ENCODE measurements at regions not wholly inside any gene's neighbourhood (a gene's known extent, or its start where the extent isn't known, plus 50 kb on each side); places are given as distances from the start of the nearest gene placed in this dataset.

- no peak for DNase-seq
These were observed 264.8 kb downstream of the TXNL1 start for GRCh38 chr18:56373601-56374000.

GRCh38 chr18:56368066-56368465 lies 270.3 kb downstream of the TXNL1 start:
- no peak for DNase-seq

- DNase-seq, result no peak
These were observed 279.6 kb downstream of the TXNL1 start for GRCh38 chr18:56358608-56359280.

DNA sequence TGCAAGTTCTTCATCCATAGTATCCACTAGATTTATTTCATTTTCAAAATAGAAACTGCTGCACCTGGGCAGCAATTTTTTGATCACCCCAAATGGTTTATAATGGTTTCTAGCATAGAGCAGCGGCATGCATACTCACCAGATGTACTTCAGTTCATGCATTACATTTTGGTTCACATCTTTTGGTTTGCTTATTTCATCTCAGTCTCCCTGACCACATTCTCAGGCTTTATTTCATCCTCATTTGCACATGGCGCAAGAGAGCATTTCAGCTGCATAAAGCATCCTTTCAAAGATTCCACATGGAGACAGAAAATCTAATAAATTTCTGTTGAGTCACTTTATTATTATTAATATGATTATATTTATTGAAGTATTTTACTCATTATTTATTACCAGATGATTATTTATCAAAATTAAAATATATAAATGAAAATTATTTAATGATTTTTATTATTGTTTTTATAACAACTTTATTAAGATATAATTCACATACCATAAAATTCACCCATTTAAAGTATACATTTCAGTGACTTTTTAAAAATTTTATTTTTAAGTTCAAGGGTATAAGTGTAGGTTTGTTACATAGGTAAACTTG lies 284.6 kb downstream of the TXNL1 start:
- no peak for DNase-seq

DNA sequence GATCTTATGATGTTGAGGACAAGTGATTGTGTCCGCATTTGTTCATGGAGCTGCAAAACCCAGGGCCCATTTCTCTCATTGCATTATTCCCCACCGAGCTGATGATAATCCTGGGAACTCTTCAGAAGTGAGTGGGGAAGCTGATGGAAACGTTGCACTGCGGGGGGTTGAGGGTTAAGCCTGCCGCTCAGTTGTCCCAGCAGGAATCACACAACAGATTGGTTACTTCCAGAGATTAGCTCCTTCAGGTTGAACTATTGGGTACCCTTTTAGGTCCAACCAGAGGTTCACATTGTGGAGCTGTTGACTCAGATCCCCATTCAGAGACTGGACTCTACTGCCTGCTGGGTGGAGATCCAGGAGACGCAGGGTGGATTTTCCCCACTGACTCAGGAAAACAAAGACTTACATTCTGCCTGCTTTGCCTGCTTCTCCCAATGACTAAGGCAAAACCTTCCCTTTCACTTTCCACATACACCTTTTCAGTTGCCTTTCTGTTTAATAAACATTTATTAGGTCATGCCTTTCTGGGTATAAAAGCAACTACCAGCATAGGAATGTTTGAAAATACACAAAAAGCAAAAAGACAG lies 286.4 kb downstream of the TXNL1 start:
- DNase-seq, result no peak

DNA sequence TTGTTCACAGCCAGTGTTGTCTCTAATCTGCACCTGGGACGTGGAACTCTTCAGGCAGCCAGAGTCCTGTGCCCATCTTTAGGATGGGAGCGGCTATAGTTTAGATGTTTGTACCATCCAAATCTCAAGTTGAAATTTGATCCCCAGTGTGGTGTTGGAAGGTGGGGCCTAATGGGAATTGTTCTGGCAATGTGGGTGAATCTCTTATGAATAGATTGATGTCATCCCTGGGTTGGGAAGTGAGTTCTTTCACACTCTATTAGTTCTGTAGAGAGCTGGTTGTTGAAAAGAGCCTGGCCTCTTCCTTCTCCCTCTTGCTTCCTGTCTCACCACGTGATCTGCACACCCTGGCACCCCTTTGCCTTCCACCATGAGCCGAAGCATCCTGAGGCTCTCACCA lies 300.9 kb downstream of the TXNL1 start:
- DNase-seq, result no peak

GRCh38 chr18:56333839-56334238 lies 304.6 kb downstream of the TXNL1 start:
- DNase-seq, result no peak

DNA sequence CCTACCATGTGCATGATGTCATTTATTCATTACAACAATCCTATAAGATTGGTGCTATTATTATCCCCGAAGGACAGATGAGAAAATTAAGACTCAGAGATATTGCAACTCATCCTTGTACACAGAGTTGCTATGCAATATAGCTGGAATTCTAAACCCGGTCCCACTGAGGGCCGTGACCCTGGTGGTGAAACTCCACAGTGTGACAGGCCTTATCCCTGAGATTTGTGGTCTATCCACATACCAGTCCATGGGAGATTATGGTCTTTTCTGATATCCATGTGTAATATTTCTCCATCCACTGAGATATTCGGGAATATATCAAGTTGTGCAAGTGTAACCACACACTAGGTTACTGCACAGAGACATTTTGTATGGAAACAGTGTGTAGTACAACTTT lies 305.2 kb downstream of the TXNL1 start:
- DNase-seq, result no peak

DNA sequence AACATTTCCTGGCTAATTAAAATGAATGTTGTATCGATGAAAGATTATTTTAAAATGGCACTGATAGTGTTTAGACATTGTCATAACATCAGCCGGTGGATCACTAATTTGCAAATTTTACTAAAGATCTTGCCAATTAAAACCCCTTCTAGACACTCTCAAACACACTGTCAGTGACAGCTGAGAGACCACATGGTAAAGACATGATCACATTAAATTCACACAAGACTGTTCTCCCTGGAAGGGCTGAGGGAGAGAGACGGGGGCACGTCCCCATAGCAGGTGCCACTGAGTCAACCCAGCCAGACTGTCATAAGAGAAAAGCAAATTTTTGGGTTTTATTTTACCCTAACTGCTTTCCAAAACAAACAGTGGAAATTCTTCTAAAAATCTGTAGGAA lies 306.0 kb downstream of the TXNL1 start:
- no peak for DNase-seq

DNA sequence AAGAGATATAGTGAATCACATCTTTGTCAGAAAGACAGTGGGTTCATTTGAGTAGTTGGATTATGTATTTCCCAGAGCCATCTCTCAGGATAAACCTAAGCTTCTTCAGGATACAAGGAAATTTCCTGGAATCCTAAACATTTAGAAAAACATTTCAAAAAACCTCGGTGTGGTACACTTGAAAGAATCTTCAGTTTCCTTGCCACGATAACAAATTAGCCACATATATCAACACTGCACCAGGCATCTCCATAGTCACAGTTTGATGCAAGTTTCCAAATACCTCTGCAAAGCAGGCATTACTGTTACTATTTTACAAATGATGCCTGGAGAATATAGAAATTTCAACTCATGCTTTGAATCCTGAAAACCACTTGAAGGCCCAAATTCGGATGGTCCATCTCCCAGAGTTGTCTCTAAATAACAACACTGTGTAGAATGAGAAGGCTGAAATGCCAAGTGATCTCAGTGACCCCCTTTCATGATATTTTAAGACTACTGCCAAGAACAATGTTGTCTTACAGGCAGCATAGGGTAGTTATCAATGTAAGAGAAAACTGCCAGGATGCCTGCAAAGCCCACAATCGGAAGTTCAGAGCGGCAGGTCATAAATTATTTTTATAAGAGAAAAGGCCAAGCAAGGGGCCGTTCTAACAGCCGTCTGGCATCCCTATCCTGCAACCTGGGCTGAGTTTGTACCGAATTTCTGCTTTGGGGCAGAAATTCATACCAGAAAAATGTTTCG lies 307.9 kb downstream of the TXNL1 start:
- no peak for DNase-seq

DNA sequence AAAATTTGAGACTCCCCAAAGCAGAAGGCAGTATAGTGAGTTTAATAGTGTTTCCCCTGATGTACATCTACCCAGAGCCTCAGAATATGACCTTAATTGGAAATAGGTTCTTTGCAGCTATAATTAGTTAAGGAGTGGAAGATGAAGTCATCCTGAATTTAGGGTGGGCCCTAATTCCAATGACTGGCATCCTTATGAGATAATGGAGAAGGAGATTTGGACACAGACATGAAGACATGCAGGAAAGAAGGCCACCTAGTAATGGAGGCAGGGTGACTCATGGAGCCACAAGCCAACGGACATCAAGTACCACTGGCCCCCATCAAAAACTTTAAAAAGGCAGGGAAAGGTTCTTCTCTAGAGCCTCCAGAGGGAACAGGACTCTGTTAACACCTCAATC lies 308.9 kb downstream of the TXNL1 start:
- no peak for DNase-seq

DNA sequence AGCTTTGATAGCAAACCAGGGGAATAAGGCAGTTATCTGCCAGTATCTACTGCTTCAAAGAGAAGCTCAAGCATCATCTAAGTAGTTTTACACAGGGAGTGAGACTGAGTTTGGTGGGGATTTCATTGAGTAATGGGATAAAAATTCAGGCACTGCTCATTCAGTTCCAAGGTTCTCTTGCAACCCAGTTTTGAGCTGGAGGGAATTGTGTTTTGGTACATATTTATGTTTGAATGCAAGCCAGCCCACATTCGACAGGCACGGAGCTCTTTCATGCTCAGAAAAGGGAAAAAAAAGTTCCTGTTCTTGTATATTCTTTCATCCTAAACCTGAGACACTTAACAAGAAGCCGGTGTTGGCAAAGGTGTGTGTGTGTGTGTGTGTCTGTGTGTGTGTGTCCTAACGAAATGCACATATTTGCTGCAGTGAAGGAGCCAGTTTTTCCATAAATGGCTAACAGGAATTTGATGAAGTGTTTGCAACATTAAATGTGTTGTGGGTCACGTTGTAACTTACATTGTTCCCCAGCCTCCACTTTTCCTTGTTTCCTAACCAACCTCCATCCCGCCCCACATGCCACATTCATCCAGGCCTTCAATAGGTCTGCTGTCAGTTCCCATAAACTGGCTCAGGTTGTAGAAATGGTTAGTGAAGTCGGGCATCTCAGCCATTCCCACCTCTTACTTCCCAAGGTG lies 311.1 kb downstream of the TXNL1 start:
- no peak for DNase-seq

DNA sequence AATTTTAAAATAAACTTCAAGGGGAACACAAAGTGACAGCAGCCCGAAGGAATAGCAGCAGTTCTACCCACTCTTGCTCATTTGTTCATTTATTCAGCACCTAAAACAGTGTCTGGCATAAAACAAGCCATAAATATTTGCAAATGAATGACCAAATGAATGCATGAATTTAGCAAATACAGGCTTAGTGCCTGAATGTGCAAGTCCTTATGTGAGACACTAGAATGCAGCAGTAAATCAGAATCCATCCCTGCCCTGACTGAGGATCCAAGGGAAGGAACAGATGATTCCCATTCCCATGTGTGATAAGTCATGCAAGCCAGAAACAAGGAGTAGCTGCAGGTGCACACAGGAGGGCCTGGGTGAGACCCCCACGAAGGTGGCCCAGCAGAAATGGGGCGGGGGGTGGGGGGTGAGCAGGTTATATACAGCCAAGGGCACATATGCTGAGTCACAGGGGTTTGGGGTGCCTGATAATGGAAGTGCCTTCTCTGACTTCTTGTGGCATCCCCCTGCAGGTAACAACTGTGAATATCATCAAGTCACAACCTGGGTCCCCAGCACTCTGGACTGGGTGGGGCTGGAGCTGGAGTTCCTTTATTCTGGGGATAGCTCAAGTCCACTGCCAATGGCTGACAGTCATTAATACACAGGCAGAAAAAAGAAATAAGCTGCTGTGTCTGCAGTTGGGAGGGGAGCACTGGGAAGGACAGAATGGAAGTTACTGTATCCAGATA lies 311.9 kb downstream of the TXNL1 start:
- DNase-seq, result no peak

- no peak for DNase-seq
These were observed 314.7 kb downstream of the TXNL1 start for GRCh38 chr18:56323673-56324072.

DNA sequence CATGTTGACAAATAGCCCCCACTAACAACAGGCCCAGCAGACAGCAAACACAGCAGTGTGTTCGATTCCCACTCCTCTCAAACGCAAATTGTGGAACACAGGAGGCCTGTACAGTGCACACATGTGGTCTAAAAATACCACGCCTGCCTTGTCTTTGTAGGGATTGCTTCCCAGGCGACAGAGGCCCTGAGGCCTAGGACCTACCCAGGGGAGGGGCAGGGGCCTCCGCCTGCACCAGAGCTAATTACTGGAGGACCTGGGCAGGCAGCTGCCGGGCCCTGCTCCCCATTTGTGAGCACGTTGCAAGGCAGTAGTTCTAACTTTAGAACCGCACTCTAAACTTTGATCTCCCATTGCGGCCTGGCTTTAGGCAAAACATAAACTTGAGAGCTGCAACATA lies 316.0 kb downstream of the TXNL1 start:
- no peak for DNase-seq

DNA sequence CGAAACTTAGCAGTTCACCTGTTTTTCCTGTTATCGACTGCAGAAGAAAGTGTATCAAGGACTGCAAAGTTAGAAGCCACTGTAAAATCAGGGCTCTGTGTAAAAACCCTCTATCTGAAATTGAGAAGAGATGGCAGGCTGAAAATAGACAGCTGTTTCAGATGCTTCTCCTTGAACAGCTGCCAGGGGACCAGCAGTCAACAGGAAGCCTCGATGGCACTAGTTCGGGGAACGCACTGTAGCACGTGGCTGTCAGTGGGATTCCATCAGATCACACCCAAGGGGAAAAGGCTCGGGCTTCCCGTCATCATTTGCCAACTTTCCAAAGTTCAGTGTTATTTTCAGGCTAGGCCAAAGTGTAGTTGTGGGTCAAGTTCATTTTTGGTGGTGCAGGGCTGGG lies 316.9 kb downstream of the TXNL1 start:
- no peak for DNase-seq

- no peak for DNase-seq
These were observed 318.4 kb downstream of the TXNL1 start for GRCh38 chr18:56319953-56320352.

DNA sequence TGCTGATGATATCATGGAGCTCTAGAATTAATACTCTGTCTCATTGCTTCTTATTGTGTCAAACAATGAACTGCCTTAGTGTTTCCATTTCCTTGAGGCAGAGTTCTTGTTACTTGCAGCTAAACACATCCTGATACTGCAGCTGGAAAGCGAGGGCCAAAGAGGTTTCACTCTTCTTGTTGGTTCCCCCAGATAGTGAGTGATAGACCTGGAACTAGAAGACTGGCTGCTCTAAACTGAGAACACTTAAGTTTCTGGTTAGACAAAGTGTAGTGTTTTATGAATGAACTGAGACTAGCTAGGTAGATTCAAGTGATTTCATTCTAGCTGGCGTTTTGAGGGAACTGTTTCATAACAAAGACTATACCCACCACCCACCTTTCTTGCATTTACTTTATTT lies 321.7 kb downstream of the TXNL1 start:
- no peak for DNase-seq

DNA sequence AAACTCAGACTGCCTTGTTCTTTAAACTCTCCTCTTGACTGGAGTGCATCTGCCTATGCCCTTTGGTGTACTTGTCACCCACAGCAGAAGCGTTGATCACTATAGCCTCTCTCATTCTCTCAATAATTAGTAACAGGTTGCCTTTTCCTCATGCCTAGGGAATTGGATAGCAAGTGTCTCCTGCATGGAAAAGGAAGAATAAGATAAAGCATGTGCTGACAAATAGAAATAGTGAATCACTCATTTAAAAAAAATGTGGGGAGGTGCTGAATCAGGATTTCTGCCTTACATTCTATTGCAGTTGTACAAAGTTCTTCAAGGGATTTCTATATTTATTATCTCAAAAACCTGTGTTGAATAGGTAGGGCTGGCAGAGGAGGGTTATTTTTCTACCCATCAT lies 323.0 kb downstream of the TXNL1 start:
- DNase-seq, result no peak

DNA sequence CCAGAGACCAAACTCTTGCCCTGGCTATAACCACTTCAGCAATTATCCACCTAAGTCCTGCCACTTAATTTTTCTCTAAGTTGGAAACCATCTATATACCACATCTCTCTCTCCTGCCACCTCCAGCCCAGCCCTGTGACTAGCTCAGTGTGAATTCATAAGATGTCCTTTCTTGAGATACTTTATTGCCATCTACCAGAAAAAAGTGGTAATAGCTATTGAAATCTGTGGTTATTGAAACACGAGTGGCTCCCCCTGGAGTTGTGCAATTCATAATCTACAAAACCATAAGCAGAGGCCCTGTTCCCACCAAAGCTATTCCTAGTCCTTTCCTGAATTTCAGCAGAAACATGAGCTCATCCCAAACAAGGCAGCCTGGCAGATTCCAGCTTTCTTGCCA lies 324.0 kb downstream of the TXNL1 start:
- DNase-seq, result no peak

DNA sequence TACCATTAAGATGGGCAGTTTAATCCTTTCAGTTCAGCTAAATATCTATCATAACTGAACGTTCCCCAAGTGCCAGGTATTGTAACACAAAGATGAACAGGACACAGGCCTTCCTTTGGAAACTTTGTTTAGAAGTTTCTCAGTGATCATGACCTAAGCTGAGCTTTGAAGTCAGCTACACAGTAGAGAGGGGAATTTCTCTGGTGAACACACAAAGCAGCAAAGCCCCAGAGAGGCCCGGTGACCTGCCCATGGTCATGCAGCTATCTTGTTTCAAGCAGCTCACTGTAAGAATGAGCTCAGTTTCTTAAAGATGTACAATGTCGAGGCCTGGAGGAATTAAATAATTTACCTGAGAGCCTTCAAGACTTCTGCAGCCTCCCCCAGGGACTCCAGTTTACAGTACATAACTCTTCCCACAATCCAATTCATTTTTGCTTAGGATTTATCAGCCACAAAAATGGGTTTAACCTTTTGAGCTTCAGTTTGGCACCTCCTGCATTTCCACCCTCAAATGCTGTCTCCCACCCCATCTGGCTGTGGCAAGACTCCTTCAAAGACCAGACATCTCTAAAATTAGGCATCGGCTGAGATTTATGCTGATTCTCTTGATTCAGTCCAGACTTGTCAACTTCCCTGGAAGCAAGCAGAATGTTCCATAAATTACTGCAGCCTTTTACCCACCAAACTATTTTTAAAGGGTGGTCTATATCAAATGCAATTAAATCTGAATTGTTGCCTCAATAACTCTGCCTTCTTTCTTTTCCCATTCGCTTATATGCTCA lies 325.6 kb downstream of the TXNL1 start:
- no peak for DNase-seq

- no peak for DNase-seq
These were observed 329.3 kb downstream of the TXNL1 start for GRCh38 chr18:56309104-56309503.

Measured in CD4-positive, alpha-beta T cell treated with Interferon gamma for 1 hour (primary cell).